ENCODE measurements at regions not wholly inside any gene's neighbourhood (a gene's known extent, or its start where the extent isn't known, plus 50 kb on each side); places are given as distances from the start of the nearest gene placed in this dataset.

- H3K36me3 ChIP-seq (ENCODE audit: control insufficient read depth, insufficient read depth, low read length): no peaks in the 10 kb centered on the region
- ATAC-seq (ENCODE audit: low read depth in 2 of 2) (no peak), DNase-seq (no peak)
- no peak overlapping the region for H3K4me3 ChIP-seq (ENCODE audit: low read depth, low read length)
- H3K27ac ChIP-seq (ENCODE audit: insufficient read depth, low read length, poor library complexity, severe bottlenecking): no peak overlapping the region
- H3K4me1 ChIP-seq (ENCODE audit: control insufficient read depth, insufficient read depth, low read length, poor library complexity, severe bottlenecking): no peaks in the 10 kb centered on the region
- peaks cover 0 to 1% (median 0%) of the 10 kb centered on the region in 7 donors for H3K9me3 Mint-ChIP-seq
- no peaks in the 10 kb centered on the region for H3K36me3 Mint-ChIP-seq
- H3K27ac Mint-ChIP-seq: no peak overlapping the region
- no peaks in the 10 kb centered on the region for H3K9me3 ChIP-seq (ENCODE audit: control insufficient read depth in 2 of 2, low read length in 2 of 2)
- H3K4me3 Mint-ChIP-seq: no peak overlapping the region
- peaks cover 12% of the 10 kb centered on the region for H3K27me3 Mint-ChIP-seq
- no peaks in the 10 kb centered on the region for H3K27me3 ChIP-seq (ENCODE audit: control insufficient read depth, insufficient read depth, low read length)
- H3K4me1 Mint-ChIP-seq: no peaks in the 10 kb centered on the region
Measured at GRCh38 chr20:54272901-54273488, 65.1 kb downstream of the PFDN4 start.

- Histone ChIP-seq H3K4me3 (ENCODE audit: low read depth, low read length) (no peak overlapping the region), H3K36me3 (ENCODE audit: control insufficient read depth, insufficient read depth, low read length) (no peaks in the 10 kb centered on the region), H3K27me3 (ENCODE audit: control insufficient read depth, insufficient read depth, low read length) (no peaks in the 10 kb centered on the region), H3K4me1 (ENCODE audit: control insufficient read depth, insufficient read depth, low read length, poor library complexity, severe bottlenecking) (no peaks in the 10 kb centered on the region), H3K27ac (ENCODE audit: insufficient read depth, low read length, poor library complexity, severe bottlenecking) (no peak overlapping the region), H3K9me3 (ENCODE audit: control insufficient read depth in 2 of 2, low read length in 2 of 2) (no peaks in the 10 kb centered on the region)
- DNase-seq (no peak), ATAC-seq (ENCODE audit: low read depth in 2 of 2) (no peak)
- Mint-ChIP-seq H3K4me3 (no peak overlapping the region), H3K27ac (no peak overlapping the region), H3K9me3 (peaks cover 0 to 1% (median 0%) of the 10 kb centered on the region in 7 donors), H3K27me3 (peaks cover 12% of the 10 kb centered on the region), H3K4me1 (no peaks in the 10 kb centered on the region), H3K36me3 (no peaks in the 10 kb centered on the region)
Measured at GRCh38 chr20:54275359-54276111, 67.6 kb downstream of the PFDN4 start.

GRCh38 chr20:54276577-54277169 is 68.8 kb downstream of the PFDN4 start:
- no peak for DNase-seq
- no peaks in the 10 kb centered on the region for H3K36me3 ChIP-seq (ENCODE audit: control insufficient read depth, insufficient read depth, low read length)
- H3K4me3 ChIP-seq (ENCODE audit: low read depth, low read length): no peak overlapping the region
- no peak overlapping the region for H3K27ac ChIP-seq (ENCODE audit: insufficient read depth, low read length, poor library complexity, severe bottlenecking)
- Mint-ChIP-seq H3K4me3 (no peak overlapping the region), H3K4me1 (no peaks in the 10 kb centered on the region), H3K9me3 (peaks cover 0 to 1% (median 0%) of the 10 kb centered on the region in 7 donors), H3K27ac (no peak overlapping the region), H3K36me3 (no peaks in the 10 kb centered on the region), H3K27me3 (peaks cover 10% of the 10 kb centered on the region)
- H3K27me3 ChIP-seq (ENCODE audit: control insufficient read depth, insufficient read depth, low read length): no peaks in the 10 kb centered on the region
- no peaks in the 10 kb centered on the region for H3K4me1 ChIP-seq (ENCODE audit: control insufficient read depth, insufficient read depth, low read length, poor library complexity, severe bottlenecking)
- ATAC-seq (ENCODE audit: low read depth in 2 of 2): no peak
- no peaks in the 10 kb centered on the region for H3K9me3 ChIP-seq (ENCODE audit: control insufficient read depth in 2 of 2, low read length in 2 of 2)

- H3K36me3 Mint-ChIP-seq: no peaks in the 10 kb centered on the region
- H3K27ac ChIP-seq (ENCODE audit: insufficient read depth, low read length, poor library complexity, severe bottlenecking): no peak overlapping the region
- DNase-seq (no peak), ATAC-seq (ENCODE audit: low read depth in 2 of 2) (no peak)
- peaks cover 7% of the 10 kb centered on the region for H3K27me3 Mint-ChIP-seq
- no peak overlapping the region for H3K4me3 ChIP-seq (ENCODE audit: low read depth, low read length)
- H3K4me3 Mint-ChIP-seq: no peak overlapping the region
- no peaks in the 10 kb centered on the region for H3K9me3 ChIP-seq (ENCODE audit: control insufficient read depth in 2 of 2, low read length in 2 of 2)
- H3K4me1 ChIP-seq (ENCODE audit: control insufficient read depth, insufficient read depth, low read length, poor library complexity, severe bottlenecking): no peaks in the 10 kb centered on the region
- peaks cover 0 to 1% (median 0%) of the 10 kb centered on the region in 7 donors for H3K9me3 Mint-ChIP-seq
- H3K27me3 ChIP-seq (ENCODE audit: control insufficient read depth, insufficient read depth, low read length): no peaks in the 10 kb centered on the region
- no peak overlapping the region for H3K27ac Mint-ChIP-seq
- no peaks in the 10 kb centered on the region for H3K4me1 Mint-ChIP-seq
- no peaks in the 10 kb centered on the region for H3K36me3 ChIP-seq (ENCODE audit: control insufficient read depth, insufficient read depth, low read length)
Measured at GRCh38 chr20:54278262-54278661, 70.4 kb downstream of the PFDN4 start.

GRCh38 chr20:54282625-54283024 is 74.7 kb downstream of the PFDN4 start:
- H3K36me3 Mint-ChIP-seq: no peaks in the 10 kb centered on the region
- Histone ChIP-seq H3K4me3 (ENCODE audit: low read depth, low read length) (no peak overlapping the region), H3K9me3 (ENCODE audit: control insufficient read depth in 2 of 2, low read length in 2 of 2) (no peaks in the 10 kb centered on the region), H3K27ac (ENCODE audit: insufficient read depth, low read length, poor library complexity, severe bottlenecking) (no peak overlapping the region), H3K4me1 (ENCODE audit: control insufficient read depth, insufficient read depth, low read length, poor library complexity, severe bottlenecking) (no peaks in the 10 kb centered on the region), H3K27me3 (ENCODE audit: control insufficient read depth, insufficient read depth, low read length) (no peaks in the 10 kb centered on the region), H3K36me3 (ENCODE audit: control insufficient read depth, insufficient read depth, low read length) (no peaks in the 10 kb centered on the region)
- H3K27me3 Mint-ChIP-seq: no peaks in the 10 kb centered on the region
- peaks cover 0 to 1% (median 0%) of the 10 kb centered on the region in 7 donors for H3K9me3 Mint-ChIP-seq
- DNase-seq: no peak
- peaks cover 0 to 4% (median 0%) of the 10 kb centered on the region in 4 donors for H3K4me1 Mint-ChIP-seq
- ATAC-seq (ENCODE audit: low read depth in 2 of 2): no peak
- H3K4me3 Mint-ChIP-seq: no peak overlapping the region
- no peak overlapping the region for H3K27ac Mint-ChIP-seq

- H3K9me3 ChIP-seq (ENCODE audit: control insufficient read depth in 2 of 2, low read length in 2 of 2): no peaks in the 10 kb centered on the region
- H3K27me3 ChIP-seq (ENCODE audit: control insufficient read depth, insufficient read depth, low read length): no peaks in the 10 kb centered on the region
- H3K36me3 ChIP-seq (ENCODE audit: control insufficient read depth, insufficient read depth, low read length): no peaks in the 10 kb centered on the region
- no peak for DNase-seq
- no peaks in the 10 kb centered on the region for H3K4me1 ChIP-seq (ENCODE audit: control insufficient read depth, insufficient read depth, low read length, poor library complexity, severe bottlenecking)
- no peak overlapping the region for H3K4me3 Mint-ChIP-seq
- peaks cover 0 to 1% (median 0%) of the 10 kb centered on the region in 7 donors for H3K9me3 Mint-ChIP-seq
- H3K4me3 ChIP-seq (ENCODE audit: low read depth, low read length): no peak overlapping the region
- peaks cover 0 to 4% (median 0%) of the 10 kb centered on the region in 4 donors for H3K4me1 Mint-ChIP-seq
- no peaks in the 10 kb centered on the region for H3K36me3 Mint-ChIP-seq
- no peak overlapping the region for H3K27ac ChIP-seq (ENCODE audit: insufficient read depth, low read length, poor library complexity, severe bottlenecking)
- no peak for ATAC-seq (ENCODE audit: low read depth in 2 of 2)
- H3K27me3 Mint-ChIP-seq: no peaks in the 10 kb centered on the region
- no peak overlapping the region for H3K27ac Mint-ChIP-seq
Measured at GRCh38 chr20:54283253-54283652, 75.4 kb downstream of the PFDN4 start.

GRCh38 chr20:54284928-54285704 is 77.2 kb downstream of the PFDN4 start:
- Histone ChIP-seq H3K9me3 (ENCODE audit: control insufficient read depth in 2 of 2, low read length in 2 of 2) (no peaks in the 10 kb centered on the region), H3K4me3 (ENCODE audit: low read depth, low read length) (no peak overlapping the region), H3K27ac (ENCODE audit: insufficient read depth, low read length, poor library complexity, severe bottlenecking) (no peak overlapping the region), H3K27me3 (ENCODE audit: control insufficient read depth, insufficient read depth, low read length) (no peaks in the 10 kb centered on the region), H3K36me3 (ENCODE audit: control insufficient read depth, insufficient read depth, low read length) (no peaks in the 10 kb centered on the region), H3K4me1 (ENCODE audit: control insufficient read depth, insufficient read depth, low read length, poor library complexity, severe bottlenecking) (no peaks in the 10 kb centered on the region)
- Mint-ChIP-seq H3K4me3 (no peak overlapping the region), H3K9me3 (peaks cover 0 to 2% (median 0%) of the 10 kb centered on the region in 7 donors), H3K27me3 (no peaks in the 10 kb centered on the region), H3K4me1 (peaks cover 0 to 4% (median 0%) of the 10 kb centered on the region in 4 donors), H3K27ac (no peak overlapping the region), H3K36me3 (no peaks in the 10 kb centered on the region)
- peak in 1 of 3 donors; percentile 7 for DNase-seq
- ATAC-seq (ENCODE audit: low read depth in 2 of 2): no peak

Data from CD4-positive, CD25-positive, alpha-beta regulatory T cell (primary cell).